Kidney (tissue), 13 donors: ENCODE measurements at regions not wholly inside any gene's neighbourhood (a gene's known extent, or its start where the extent isn't known, plus 50 kb on each side); places are given as distances from the start of the nearest gene placed in this dataset.

Experiments
- DNase-seq, 5 donors: peaks; one replicate each; pipeline ENCODE4 v3.0.0-alpha.2; 2013 to 2020
- FAIRE-seq: peaks from 2 replicates; lab custom pipeline; 2012; peaks lifted over from hg19 to GRCh38; lab: Jason Lieb, UNC
- H3K27ac ChIP-seq, 2 donors: one replicate each; pipeline ENCODE4 v1.7.0; 2013; ENCODE audit warnings: low read depth in 2 of 2, low read length in 2 of 2, inconsistent platforms in 1 of 2
- H3K27me3 ChIP-seq: one replicate; pipeline ENCODE4 v1.7.1; 2013; ENCODE audit warnings: low read length, inconsistent platforms; ENCODE audit not compliant: control insufficient read depth, insufficient read depth
- H3K36me3 ChIP-seq, 3 donors: one replicate each; pipeline versions ENCODE4 v1.7.0 to v1.7.1; 2013; ENCODE audit warnings: low read length in 3 of 3, control low read depth in 1 of 3, inconsistent platforms in 1 of 3; ENCODE audit not compliant: insufficient read depth in 3 of 3, control insufficient read depth in 2 of 3
- H3K4me1 ChIP-seq, 3 donors: one replicate each; pipeline versions ENCODE4 v1.7.0 to v1.7.1; 2013; ENCODE audit warnings: low read length in 3 of 3, inconsistent platforms in 1 of 3, low read depth in 1 of 3; ENCODE audit not compliant: control insufficient read depth in 2 of 3, insufficient read depth in 2 of 3
- H3K4me3 ChIP-seq, 3 donors: one replicate each; pipeline versions ENCODE4 v1.7.0 to v1.8.1; 2013; ENCODE audit warnings: low read length in 3 of 3, control low read depth in 1 of 3, inconsistent platforms in 1 of 3
- H3K9ac ChIP-seq, 3 donors: one replicate each; pipeline versions ENCODE4 v1.7.0 to v1.7.1; 2013; ENCODE audit warnings: low read length in 3 of 3, control low read depth in 1 of 3, inconsistent platforms in 1 of 3
- H3K9me3 ChIP-seq, 3 donors: one replicate each; pipeline versions ENCODE4 v1.7.0 to v1.7.1; 2013; ENCODE audit warnings: low read length in 3 of 3, control low read depth in 1 of 3, inconsistent platforms in 1 of 3; ENCODE audit not compliant: control insufficient read depth in 2 of 3, insufficient read depth in 1 of 3
- CTCF ChIP-seq: IDR thresholded peaks from 3 replicates; pipeline ENCODE4 v1.5.1; 2012; ENCODE audit warnings: mild to moderate bottlenecking, moderate library complexity, borderline replicate concordance; ENCODE audit not compliant: insufficient read depth; ENCODE audit errors: extremely low read depth
- intact Hi-C: fragments of 100-400 bp; cut with DNase I; formaldehyde crosslinking; loops from one replicate; pipeline ENCODE4 v1.11.1; 2022
- donor health status: control.
- donor health status: control.
- donor health status: control.
- donor health status: control.
- donor health status: control.
- donor health status: DM: yes; HTN: yes; CAD: no.
- donor health status: Normal renal cell carcinoma (clear cell type).

- Histone ChIP-seq H3K9ac (no peak overlapping the region), H3K27ac (no peak overlapping the region), H3K4me3 (no peak overlapping the region), H3K27me3 (no peaks in the 10 kb centered on the region), H3K9me3 (no peaks in the 10 kb centered on the region), H3K4me1 (peaks cover 0 to 4% (median 2%) of the 10 kb centered on the region in 3 donors), H3K36me3 (no peaks in the 10 kb centered on the region)
- intact Hi-C loops, result no loop called here
- no peak for TF ChIP-seq CTCF
- DNase-seq, result no peak
- no peak for FAIRE-seq
Measured at GRCh38 chr15:62889734-62890505, 152.6 kb upstream of the TPM1 start.

DNA sequence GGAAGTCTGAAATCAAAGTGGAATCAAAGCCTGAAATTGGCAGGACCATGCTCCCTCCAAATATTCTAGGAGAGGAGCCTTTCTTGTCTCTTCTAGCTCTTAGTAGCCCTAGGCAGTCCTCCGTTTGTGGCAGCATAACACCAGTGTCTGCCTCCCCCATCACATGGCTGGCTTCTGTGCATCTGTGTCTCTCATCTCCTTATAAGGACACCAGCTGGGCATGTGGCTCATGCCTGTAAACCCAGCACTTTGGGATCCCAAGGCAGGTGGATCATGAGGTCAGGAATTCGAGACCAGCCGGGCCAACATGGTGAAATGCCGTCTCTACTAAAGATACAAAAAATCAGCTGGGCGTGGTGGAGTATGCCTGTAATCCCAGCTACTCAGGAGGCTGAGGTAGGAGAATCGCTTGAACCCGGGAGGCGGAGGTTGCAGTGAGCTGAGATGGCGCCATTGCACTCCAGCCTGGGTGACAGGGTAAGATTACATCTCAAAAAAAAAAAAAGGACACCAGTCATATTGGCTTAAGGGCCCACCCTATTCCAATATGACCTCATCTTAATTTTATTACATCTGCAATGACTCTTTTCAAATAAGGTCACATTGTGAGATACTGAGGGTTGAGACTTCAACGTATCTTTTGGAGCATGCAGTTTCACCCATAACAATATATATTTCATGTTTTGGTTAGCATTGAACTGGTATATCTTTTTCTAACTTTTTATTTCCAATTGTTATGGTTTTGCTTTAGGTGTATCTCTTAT, 148.0 kb upstream of the TPM1 start:
- H3K36me3 ChIP-seq, result no peaks in the 10 kb centered on the region
- DNase-seq (no peak), FAIRE-seq (no peak)
- H3K9me3 ChIP-seq, result no peaks in the 10 kb centered on the region
- H3K4me1 ChIP-seq, result peaks cover 3 to 10% (median 3%) of the 10 kb centered on the region in 3 donors
- H3K9ac ChIP-seq, result no peak overlapping the region
- TF ChIP-seq CTCF, result no peak
- no peak overlapping the region for H3K27ac ChIP-seq
- no peak overlapping the region for H3K4me3 ChIP-seq
- intact Hi-C loops, result no loop called here
- H3K27me3 ChIP-seq, result no peaks in the 10 kb centered on the region

- intact Hi-C loops, result no loop called here
Measured at GRCh38 chr15:62895139-62895866, 147.2 kb upstream of the TPM1 start.

More at GRCh38 chr15:62895139-62895866, 147.2 kb upstream of the TPM1 start:
- Histone ChIP-seq H3K9me3 (no peaks in the 10 kb centered on the region), H3K27me3 (no peaks in the 10 kb centered on the region), H3K27ac (peak overlapping the region in 1 of 2 donors; percentile 30), H3K4me3 (no peak overlapping the region), H3K4me1 (peaks cover 3 to 10% (median 3%) of the 10 kb centered on the region in 3 donors), H3K36me3 (no peaks in the 10 kb centered on the region), H3K9ac (no peak overlapping the region)
- FAIRE-seq (no peak), DNase-seq (peak in 2 of 5 donors; percentile 32 to 80)
- no peak for TF ChIP-seq CTCF
